H1 (cell line): ENCODE measurements at regions not wholly inside any gene's neighbourhood (a gene's known extent, or its start where the extent isn't known, plus 50 kb on each side); places are given as distances from the start of the nearest gene placed in this dataset.

Source experiments
- BACH1 ChIP-seq: IDR thresholded peaks from 2 replicates; pipeline ENCODE4 v1.6.1; 2012; ENCODE audit warnings: low read length, improper control_type of control experiment
- CTCF ChIP-seq, 3 experiments: IDR thresholded peaks; 1 replicate in 2 of 3; 2 replicates in 1 of 3; pipeline versions ENCODE4 v1.5.1 to v1.6.1; 2011; ENCODE audit warnings: low read length in 3 of 3, mild to moderate bottlenecking in 3 of 3, inconsistent platforms in 2 of 3, low read depth in 1 of 3, moderate library complexity in 1 of 3; ENCODE audit not compliant: insufficient read depth in 1 of 3; ENCODE audit errors: control extremely low read depth in 1 of 3
- KDM5A ChIP-seq: fragments of 200-600 bp; IDR thresholded peaks from 2 replicates; pipeline ENCODE4 v1.7.1; 2012; ENCODE audit warnings: mild to moderate bottlenecking, low read length, inconsistent platforms, mixed read lengths
- PHF8 ChIP-seq: fragments of 200-600 bp; sonication (generic); conservative IDR thresholded peaks from 2 replicates; pipeline ENCODE4 v1.7.1; 2012; ENCODE audit warnings: low read depth, mild to moderate bottlenecking, inconsistent platforms, low read length, moderate library complexity
- SP4 ChIP-seq: IDR thresholded peaks from 2 replicates; pipeline ENCODE4 v1.6.1; 2012; ENCODE audit warnings: low read length, inconsistent platforms
- SRF ChIP-seq: IDR thresholded peaks from 2 replicates; pipeline ENCODE4 v1.6.1; 2011; ENCODE audit warnings: mild to moderate bottlenecking, low read depth, low read length, moderate library complexity
- SUZ12 ChIP-seq: fragments of 200-600 bp; sonication (generic); IDR thresholded peaks from 2 replicates; pipeline ENCODE4 v1.6.1; 2012; ENCODE audit warnings: mild to moderate bottlenecking, inconsistent platforms, low read length, moderate library complexity, mixed read lengths

GRCh38 chr2:120861576-120862191 lies 126.0 kb downstream of the GLI2 start (continued):
- no peak for TF ChIP-seq SUZ12
- TF ChIP-seq KDM5A, result no peak
- TF ChIP-seq SRF, result no peak
- no peak for TF ChIP-seq BACH1
- TF ChIP-seq PHF8, result no peak
- TF ChIP-seq CTCF (IDR thresholded peaks at IDR 0.05; ENCODE audit: control extremely low read depth in 1 of 3, insufficient read depth in 1 of 3, low read depth in 1 of 3, low read length in 3 of 3), result no peak
- TF ChIP-seq SP4, result no peak
- TF ChIP-seq, all 59 proteins: peak for 0
